Loucy (cell line): ENCODE measurements at regions not wholly inside any gene's neighbourhood (a gene's known extent, or its start where the extent isn't known, plus 50 kb on each side); places are given as distances from the start of the nearest gene placed in this dataset.
"Not testable (repeated sequence)": the region's sequence is repeated elsewhere in the genome, so short reads cannot be mapped to it uniquely, and the experiment has no call there.

Experiments used
- H2AFZ ChIP-seq: fragments of 200-600 bp; sonication (generic); 2 replicates; pipeline ENCODE4 v1.6.0; 2016; ENCODE audit warnings: antibody characterized with exemption, mild to moderate bottlenecking, low read length, moderate library complexity
- H3F3A ChIP-seq: fragments of 200-600 bp; 2 replicates; pipeline ENCODE4 v1.6.0; 2016; ENCODE audit warnings: antibody characterized with exemption, low read depth, mild to moderate bottlenecking
- H3K27me3 ChIP-seq: fragments of 200-600 bp; sonication (generic); 2 replicates; pipeline ENCODE4 v1.6.1; 2014; ENCODE audit warnings: low read length, mild to moderate bottlenecking; ENCODE audit not compliant: insufficient read depth, poor library complexity, severe bottlenecking
- H3K36me3 ChIP-seq: fragments of 200-600 bp; sonication (generic); 2 replicates; pipeline ENCODE4 v1.6.1; 2016; ENCODE audit warnings: low read length; ENCODE audit not compliant: insufficient read depth
- H3K4me1 ChIP-seq: fragments of 200-600 bp; sonication (generic); 2 replicates; pipeline ENCODE4 v1.5.1; 2014; ENCODE audit warnings: low read length, mild to moderate bottlenecking; ENCODE audit not compliant: insufficient read depth, poor library complexity, severe bottlenecking
- H3K4me2 ChIP-seq: fragments of 200-600 bp; sonication (generic); 2 replicates; pipeline ENCODE4 v1.6.0; 2014; ENCODE audit warnings: antibody characterized with exemption, low read length, low read depth, mild to moderate bottlenecking; ENCODE audit not compliant: poor library complexity, severe bottlenecking
- H3K4me3 ChIP-seq: fragments of 200-600 bp; sonication (generic); 2 replicates; pipeline ENCODE4 v1.5.1; 2014; ENCODE audit warnings: low read length, mild to moderate bottlenecking, mixed read lengths; ENCODE audit not compliant: poor library complexity, severe bottlenecking
- H3K79me2 ChIP-seq: fragments of 200-600 bp; sonication (generic); 2 replicates; pipeline ENCODE4 v1.6.1; 2014; ENCODE audit warnings: low read length; ENCODE audit not compliant: insufficient read depth
- H3K9ac ChIP-seq: fragments of 200-600 bp; sonication (generic); 2 replicates; pipeline ENCODE4 v1.6.0; 2014; ENCODE audit warnings: mild to moderate bottlenecking, low read depth, low read length, moderate library complexity; ENCODE audit not compliant: poor library complexity, severe bottlenecking
- H3K9me2 ChIP-seq: fragments of 200-600 bp; sonication (generic); replicated peaks from 2 replicates; pipeline ENCODE4 v1.6.1; 2016; ENCODE audit warnings: low read depth, low read length, mixed read lengths
- H3K9me3 ChIP-seq: fragments of 200-600 bp; sonication (generic); 2 replicates; pipeline ENCODE4 v1.6.1; 2014; ENCODE audit warnings: mild to moderate bottlenecking, antibody characterized with exemption, low read length, low read depth; ENCODE audit not compliant: insufficient read depth
- H4K20me1 ChIP-seq: fragments of 200-600 bp; sonication (generic); 2 replicates; pipeline ENCODE4 v1.6.0; 2014; ENCODE audit warnings: antibody characterized with exemption, low read length, mild to moderate bottlenecking; ENCODE audit not compliant: insufficient read depth, poor library complexity, severe bottlenecking
- EZH2phosphoT487 ChIP-seq: fragments of 200-600 bp; IDR thresholded peaks from 2 replicates; pipeline ENCODE4 v1.6.1; 2018; ENCODE audit warnings: antibody characterized with exemption, mild to moderate bottlenecking, moderate library complexity, borderline replicate concordance
- TF ChIP-seq, protein P1 (sequence below): fragments of 200-600 bp; sonication (generic); conservative IDR thresholded peaks from 2 replicates; pipeline ENCODE4 v1.5.1; 2014; ENCODE audit warnings: mild to moderate bottlenecking, antibody characterized with exemption, low read length

DNA sequence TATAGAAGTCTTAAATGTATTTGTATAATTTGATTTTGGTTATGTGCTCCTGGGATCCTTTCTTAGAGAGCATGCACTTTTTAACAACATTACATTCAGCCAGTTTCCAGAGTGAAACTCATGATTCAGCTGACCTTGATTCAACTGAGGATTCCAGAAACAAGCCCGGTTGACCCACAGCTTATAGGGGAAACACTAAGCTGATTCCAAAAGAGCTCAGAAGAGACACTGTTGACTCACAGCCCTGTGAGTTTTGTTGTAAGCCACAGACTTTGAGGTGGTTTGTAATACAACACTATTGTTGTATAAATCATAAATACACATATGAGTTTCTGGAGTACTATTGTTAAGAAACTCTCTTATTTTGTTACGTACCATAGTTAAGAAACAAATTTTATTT lies 133.8 kb upstream of the MGAT4C start:
- H3K4me3 ChIP-seq, result no peak overlapping the region

DNA sequence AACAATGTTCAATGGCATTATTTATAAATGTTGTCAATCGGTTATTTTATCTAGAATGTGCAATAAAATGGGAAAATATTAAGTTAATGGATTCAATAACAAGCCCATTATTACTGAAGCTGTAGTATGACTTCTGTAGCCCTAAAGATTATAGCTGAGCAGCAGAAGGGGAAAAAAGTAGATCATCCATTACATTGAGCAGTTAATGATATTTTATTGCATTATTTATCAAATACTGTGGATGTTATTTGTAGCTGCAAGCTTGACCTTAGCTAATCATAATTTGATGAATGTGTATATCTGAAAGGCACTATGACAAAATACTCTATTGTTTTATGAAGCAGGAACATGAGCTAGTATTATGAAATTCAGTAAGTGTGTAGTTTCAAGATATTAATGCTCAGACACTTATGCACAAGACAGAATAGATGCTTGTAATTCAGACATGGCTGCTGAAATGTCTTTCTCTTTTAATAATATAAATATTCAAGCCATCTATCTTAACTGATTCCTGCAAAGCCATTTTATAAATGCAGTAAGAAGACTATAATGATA lies 131.5 kb upstream of the MGAT4C start:
- H3K4me2 ChIP-seq, result no peak overlapping the region
- no peaks in the 10 kb centered on the region for H3F3A ChIP-seq
- H3K9ac ChIP-seq, result no peak overlapping the region
- no peaks in the 10 kb centered on the region for H3K4me1 ChIP-seq
- H3K27me3 ChIP-seq, result no peaks in the 10 kb centered on the region
- TF ChIP-seq, protein P1, sequence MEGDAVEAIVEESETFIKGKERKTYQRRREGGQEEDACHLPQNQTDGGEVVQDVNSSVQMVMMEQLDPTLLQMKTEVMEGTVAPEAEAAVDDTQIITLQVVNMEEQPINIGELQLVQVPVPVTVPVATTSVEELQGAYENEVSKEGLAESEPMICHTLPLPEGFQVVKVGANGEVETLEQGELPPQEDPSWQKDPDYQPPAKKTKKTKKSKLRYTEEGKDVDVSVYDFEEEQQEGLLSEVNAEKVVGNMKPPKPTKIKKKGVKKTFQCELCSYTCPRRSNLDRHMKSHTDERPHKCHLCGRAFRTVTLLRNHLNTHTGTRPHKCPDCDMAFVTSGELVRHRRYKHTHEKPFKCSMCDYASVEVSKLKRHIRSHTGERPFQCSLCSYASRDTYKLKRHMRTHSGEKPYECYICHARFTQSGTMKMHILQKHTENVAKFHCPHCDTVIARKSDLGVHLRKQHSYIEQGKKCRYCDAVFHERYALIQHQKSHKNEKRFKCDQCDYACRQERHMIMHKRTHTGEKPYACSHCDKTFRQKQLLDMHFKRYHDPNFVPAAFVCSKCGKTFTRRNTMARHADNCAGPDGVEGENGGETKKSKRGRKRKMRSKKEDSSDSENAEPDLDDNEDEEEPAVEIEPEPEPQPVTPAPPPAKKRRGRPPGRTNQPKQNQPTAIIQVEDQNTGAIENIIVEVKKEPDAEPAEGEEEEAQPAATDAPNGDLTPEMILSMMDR, result no peak
- TF ChIP-seq EZH2phosphoT487, result no peak
- H3K9me2 ChIP-seq, result no peaks in the 10 kb centered on the region
- H3K4me3 ChIP-seq, result no peak overlapping the region
- H3K9me3 ChIP-seq, result no peaks in the 10 kb centered on the region
- no peak overlapping the region for H2AFZ ChIP-seq
- no peaks in the 10 kb centered on the region for H4K20me1 ChIP-seq
- no peaks in the 10 kb centered on the region for H3K79me2 ChIP-seq
- no peaks in the 10 kb centered on the region for H3K36me3 ChIP-seq

More for the DNA sequence above, 133.8 kb upstream of the MGAT4C start:
- H3K9me3 ChIP-seq, result no peaks in the 10 kb centered on the region
- H3K36me3 ChIP-seq, result no peaks in the 10 kb centered on the region
- H4K20me1 ChIP-seq, result no peaks in the 10 kb centered on the region
- TF ChIP-seq, protein P1, result no peak
- no peak for TF ChIP-seq EZH2phosphoT487
- H3K27me3 ChIP-seq, result no peaks in the 10 kb centered on the region
- no peaks in the 10 kb centered on the region for H3K4me1 ChIP-seq
- no peak overlapping the region for H2AFZ ChIP-seq
- H3K9ac ChIP-seq, result no peak overlapping the region
- H3K79me2 ChIP-seq, result no peaks in the 10 kb centered on the region
- H3K9me2 ChIP-seq, result no peaks in the 10 kb centered on the region
- H3K4me2 ChIP-seq, result no peak overlapping the region
- H3F3A ChIP-seq, result no peaks in the 10 kb centered on the region

DNA sequence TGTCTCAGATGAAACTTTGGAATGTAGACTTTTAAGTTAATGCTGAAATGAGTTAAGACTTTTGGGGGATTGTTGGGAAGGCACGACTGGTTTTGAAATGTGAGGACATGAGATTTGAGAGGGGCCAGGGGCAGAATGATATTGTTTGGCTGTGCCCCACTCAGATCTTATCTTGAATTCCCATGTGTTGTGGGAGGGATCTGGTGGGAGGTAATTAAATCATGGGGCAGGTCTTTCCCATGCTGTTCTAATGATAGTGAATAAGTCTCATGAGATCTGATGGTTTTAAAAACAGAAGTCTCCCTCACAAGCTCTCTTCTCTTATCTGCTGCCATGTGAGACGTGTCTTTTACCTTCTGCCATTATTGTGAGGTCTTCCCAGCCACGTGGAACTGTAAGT lies 127.6 kb upstream of the MGAT4C start:
- H3F3A ChIP-seq, H3K4me2 ChIP-seq, H3K36me3 ChIP-seq, H2AFZ ChIP-seq, H4K20me1 ChIP-seq, H3K4me3 ChIP-seq, H3K9me2 ChIP-seq, H3K27me3 ChIP-seq, H3K9ac ChIP-seq, H3K4me1 ChIP-seq, H3K9me3 ChIP-seq, H3K79me2 ChIP-seq: not testable (repeated sequence)

DNA sequence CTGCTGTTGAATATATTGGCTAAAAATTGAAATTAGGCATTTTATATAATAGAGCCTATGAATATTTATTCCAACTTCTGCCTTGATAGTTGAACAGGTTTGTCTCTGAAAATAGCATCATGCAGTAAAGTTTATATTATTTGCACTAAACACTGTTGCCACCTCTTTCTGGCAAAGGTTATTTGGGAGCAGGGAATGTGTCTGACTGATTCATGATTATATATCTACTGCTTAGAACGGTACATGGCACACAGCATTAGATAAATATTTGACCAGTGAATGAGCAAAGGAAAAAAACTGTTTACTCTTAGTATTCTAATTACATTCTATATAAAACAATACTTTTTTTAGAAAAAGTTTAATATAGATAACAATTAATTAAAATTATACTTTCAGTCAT lies 123.1 kb upstream of the MGAT4C start:
- Histone ChIP-seq H3K9ac (no peak overlapping the region), H3K27me3 (no peaks in the 10 kb centered on the region), H3F3A (no peaks in the 10 kb centered on the region), H3K4me2 (no peak overlapping the region), H3K9me3 (no peaks in the 10 kb centered on the region), H3K4me1 (no peaks in the 10 kb centered on the region), H3K79me2 (no peaks in the 10 kb centered on the region), H3K36me3 (no peaks in the 10 kb centered on the region), H2AFZ (no peak overlapping the region), H3K4me3 (no peak overlapping the region), H3K9me2 (no peaks in the 10 kb centered on the region), H4K20me1 (no peaks in the 10 kb centered on the region)
- TF ChIP-seq, protein P1, result no peak
- no peak for TF ChIP-seq EZH2phosphoT487
